ENCODE measurements at regions not wholly inside any gene's neighbourhood (a gene's known extent, or its start where the extent isn't known, plus 50 kb on each side); places are given as distances from the start of the nearest gene placed in this dataset.

GRCh38 chr7:41447450-41448042, 255.3 kb downstream of the INHBA start:
- TF ChIP-seq CTCF (conservative IDR thresholded peaks at IDR 0.05; ENCODE audit: control insufficient read depth, insufficient read depth, low read depth, low read length), result no peak
- H3K4me3 ChIP-seq (ENCODE audit: control insufficient read depth, low read depth, low read length), result no peak overlapping the region
- DNase-seq (ENCODE audit: low read depth), result no peak

GRCh38 chr7:41446606-41447449, 256.1 kb downstream of the INHBA start:
- no peak for TF ChIP-seq CTCF (conservative IDR thresholded peaks at IDR 0.05; ENCODE audit: control insufficient read depth, insufficient read depth, low read depth, low read length)
- no peak overlapping the region for H3K4me3 ChIP-seq (ENCODE audit: control insufficient read depth, low read depth, low read length)
- no peak for DNase-seq (ENCODE audit: low read depth)

GRCh38 chr7:41445946-41446345, 256.9 kb downstream of the INHBA start:
- DNase-seq (ENCODE audit: low read depth), result no peak
- H3K4me3 ChIP-seq (ENCODE audit: control insufficient read depth, low read depth, low read length), result no peak overlapping the region
- TF ChIP-seq CTCF (conservative IDR thresholded peaks at IDR 0.05; ENCODE audit: control insufficient read depth, insufficient read depth, low read depth, low read length), result no peak

- TF ChIP-seq CTCF (conservative IDR thresholded peaks at IDR 0.05; ENCODE audit: control insufficient read depth, insufficient read depth, low read depth, low read length), result no peak
- no peak overlapping the region for H3K4me3 ChIP-seq (ENCODE audit: control insufficient read depth, low read depth, low read length)
- DNase-seq (ENCODE audit: low read depth), result no peak
These were observed 257.5 kb downstream of the INHBA start for GRCh38 chr7:41445432-41445831.

GRCh38 chr7:41439515-41439879, 263.4 kb downstream of the INHBA start:
- no peak overlapping the region for H3K4me3 ChIP-seq (ENCODE audit: control insufficient read depth, low read depth, low read length)
- no peak for DNase-seq (ENCODE audit: low read depth)

More at GRCh38 chr7:41439515-41439879, 263.4 kb downstream of the INHBA start:
- no peak for TF ChIP-seq CTCF (conservative IDR thresholded peaks at IDR 0.05; ENCODE audit: control insufficient read depth, insufficient read depth, low read depth, low read length)

Data from fibroblast of mammary gland (primary cell).